ENCODE measurements at regions not wholly inside any gene's neighbourhood (a gene's known extent, or its start where the extent isn't known, plus 50 kb on each side); places are given as distances from the start of the nearest gene placed in this dataset.

DNA sequence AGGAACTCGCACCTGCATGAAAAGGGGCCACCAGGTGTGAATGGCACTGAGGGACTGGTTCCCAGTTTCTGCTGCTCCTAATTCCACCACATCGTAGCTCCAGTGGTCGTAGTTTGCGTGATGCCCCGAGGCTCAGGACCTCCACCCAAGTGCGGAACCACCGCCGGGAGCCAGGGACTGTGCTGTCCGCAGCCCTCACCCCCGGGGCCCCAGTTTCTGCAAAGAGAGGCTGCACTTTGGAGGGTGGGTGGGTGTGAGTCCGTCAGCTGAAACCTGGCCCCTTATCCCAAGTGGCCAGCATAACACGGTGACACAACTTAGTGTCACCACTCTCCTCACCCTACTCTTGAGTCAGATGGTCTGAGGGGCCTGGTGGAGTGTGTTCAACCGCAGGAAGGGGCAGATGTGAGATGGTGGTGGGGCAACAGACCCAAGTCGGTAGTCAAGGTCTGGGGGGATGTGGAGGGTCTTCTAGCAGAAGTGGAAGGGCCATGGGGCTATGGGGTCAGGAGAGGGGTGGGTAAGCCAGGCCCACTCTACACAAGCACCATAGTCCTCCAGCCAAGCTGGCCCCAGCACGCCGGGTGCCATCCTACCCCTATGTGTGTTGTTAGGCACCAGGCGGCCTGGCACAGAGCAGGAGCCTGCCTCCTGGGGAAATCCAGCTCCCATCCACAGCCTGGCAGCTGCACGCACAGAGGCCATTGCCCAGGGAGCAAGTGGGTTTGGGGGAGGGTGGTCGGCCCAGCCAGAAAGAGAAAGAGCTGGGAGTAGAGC lies 1301.6 kb downstream of the UQCRFS1 start:
- ChIA-PET CTCF (no interaction called here), POLR2A (no interaction called here), RAD21 (ENCODE audit: unreplicated experiment) (no interaction called here), SMC1A (ENCODE audit: uncharacterized antibody, unreplicated experiment) (no interaction called here)
- DNase-seq (ENCODE audit: low read depth, low spot score): no peak
- in situ Hi-C loops (cut with MboI): no loop called here
- no peak for ATAC-seq
- intact Hi-C loops (cut with micrococcal nuclease; ENCODE audit: unreplicated experiment): no loop called here
- H3K4me1 ChIP-seq (ENCODE audit: control insufficient read depth, insufficient read depth, low read length): no peaks in the 10 kb centered on the region
- H3K27ac ChIP-seq (ENCODE audit: control insufficient read depth, insufficient read depth): no peak overlapping the region
- FAIRE-seq: no peak
- no peak for TF ChIP-seq BACH1 (IDR thresholded peaks at IDR 0.05; ENCODE audit: borderline replicate concordance)
- TF ChIP-seq, protein P1, sequence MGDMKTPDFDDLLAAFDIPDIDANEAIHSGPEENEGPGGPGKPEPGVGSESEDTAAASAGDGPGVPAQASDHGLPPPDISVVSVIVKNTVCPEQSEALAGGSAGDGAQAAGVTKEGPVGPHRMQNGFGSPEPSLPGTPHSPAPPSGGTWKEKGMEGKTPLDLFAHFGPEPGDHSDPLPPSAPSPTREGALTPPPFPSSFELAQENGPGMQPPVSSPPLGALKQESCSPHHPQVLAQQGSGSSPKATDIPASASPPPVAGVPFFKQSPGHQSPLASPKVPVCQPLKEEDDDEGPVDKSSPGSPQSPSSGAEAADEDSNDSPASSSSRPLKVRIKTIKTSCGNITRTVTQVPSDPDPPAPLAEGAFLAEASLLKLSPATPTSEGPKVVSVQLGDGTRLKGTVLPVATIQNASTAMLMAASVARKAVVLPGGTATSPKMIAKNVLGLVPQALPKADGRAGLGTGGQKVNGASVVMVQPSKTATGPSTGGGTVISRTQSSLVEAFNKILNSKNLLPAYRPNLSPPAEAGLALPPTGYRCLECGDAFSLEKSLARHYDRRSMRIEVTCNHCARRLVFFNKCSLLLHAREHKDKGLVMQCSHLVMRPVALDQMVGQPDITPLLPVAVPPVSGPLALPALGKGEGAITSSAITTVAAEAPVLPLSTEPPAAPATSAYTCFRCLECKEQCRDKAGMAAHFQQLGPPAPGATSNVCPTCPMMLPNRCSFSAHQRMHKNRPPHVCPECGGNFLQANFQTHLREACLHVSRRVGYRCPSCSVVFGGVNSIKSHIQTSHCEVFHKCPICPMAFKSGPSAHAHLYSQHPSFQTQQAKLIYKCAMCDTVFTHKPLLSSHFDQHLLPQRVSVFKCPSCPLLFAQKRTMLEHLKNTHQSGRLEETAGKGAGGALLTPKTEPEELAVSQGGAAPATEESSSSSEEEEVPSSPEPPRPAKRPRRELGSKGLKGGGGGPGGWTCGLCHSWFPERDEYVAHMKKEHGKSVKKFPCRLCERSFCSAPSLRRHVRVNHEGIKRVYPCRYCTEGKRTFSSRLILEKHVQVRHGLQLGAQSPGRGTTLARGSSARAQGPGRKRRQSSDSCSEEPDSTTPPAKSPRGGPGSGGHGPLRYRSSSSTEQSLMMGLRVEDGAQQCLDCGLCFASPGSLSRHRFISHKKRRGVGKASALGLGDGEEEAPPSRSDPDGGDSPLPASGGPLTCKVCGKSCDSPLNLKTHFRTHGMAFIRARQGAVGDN (IDR thresholded peaks at IDR 0.05): no peak
- no peak for TF ChIP-seq RFX5 (IDR thresholded peaks at IDR 0.05; ENCODE audit: low read depth, low read length)
- TF ChIP-seq ZNF622 (IDR thresholded peaks at IDR 0.05): no peak
- no peak for TF ChIP-seq TCF3 (IDR thresholded peaks at IDR 0.05; ENCODE audit: borderline replicate concordance, insufficient read depth, low read depth, low read length)
- no peak for TF ChIP-seq GABPA (IDR thresholded peaks at IDR 0.05; ENCODE audit: low read depth)
- no peak for TF ChIP-seq NBN (IDR thresholded peaks at IDR 0.05)
- no peak for TF ChIP-seq CHD4 (IDR thresholded peaks at IDR 0.05)
- TF ChIP-seq, protein P2, sequence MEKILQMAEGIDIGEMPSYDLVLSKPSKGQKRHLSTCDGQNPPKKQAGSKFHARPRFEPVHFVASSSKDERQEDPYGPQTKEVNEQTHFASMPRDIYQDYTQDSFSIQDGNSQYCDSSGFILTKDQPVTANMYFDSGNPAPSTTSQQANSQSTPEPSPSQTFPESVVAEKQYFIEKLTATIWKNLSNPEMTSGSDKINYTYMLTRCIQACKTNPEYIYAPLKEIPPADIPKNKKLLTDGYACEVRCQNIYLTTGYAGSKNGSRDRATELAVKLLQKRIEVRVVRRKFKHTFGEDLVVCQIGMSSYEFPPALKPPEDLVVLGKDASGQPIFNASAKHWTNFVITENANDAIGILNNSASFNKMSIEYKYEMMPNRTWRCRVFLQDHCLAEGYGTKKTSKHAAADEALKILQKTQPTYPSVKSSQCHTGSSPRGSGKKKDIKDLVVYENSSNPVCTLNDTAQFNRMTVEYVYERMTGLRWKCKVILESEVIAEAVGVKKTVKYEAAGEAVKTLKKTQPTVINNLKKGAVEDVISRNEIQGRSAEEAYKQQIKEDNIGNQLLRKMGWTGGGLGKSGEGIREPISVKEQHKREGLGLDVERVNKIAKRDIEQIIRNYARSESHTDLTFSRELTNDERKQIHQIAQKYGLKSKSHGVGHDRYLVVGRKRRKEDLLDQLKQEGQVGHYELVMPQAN (conservative IDR thresholded peaks at IDR 0.05): no peak
- no peak for TF ChIP-seq NFYA (IDR thresholded peaks at IDR 0.05; ENCODE audit: borderline replicate concordance, low read depth, low read length)
- TF ChIP-seq BCL11A (IDR thresholded peaks at IDR 0.05; ENCODE audit: low read depth, low read length): no peak
- TF ChIP-seq TARDBP (IDR thresholded peaks at IDR 0.05; ENCODE audit: borderline replicate concordance): no peak
- TF ChIP-seq MTA3 (IDR thresholded peaks at IDR 0.05; ENCODE audit: borderline replicate concordance, low read length): no peak
- H3K9me3 ChIP-seq (replicated peaks; ENCODE audit: control insufficient read depth, insufficient read depth, low read length): no peaks in the 10 kb centered on the region; the same call in 2 of the 3 replicates
- H4K20me1 ChIP-seq (ENCODE audit: control insufficient read depth, insufficient read depth): no peaks in the 10 kb centered on the region
- H3K27me3 ChIP-seq (replicated peaks in 1 of 2; ENCODE audit: control insufficient read depth in 2 of 2, insufficient read depth in 2 of 2, low read length in 1 of 2): no peaks in the 10 kb centered on the region
- no peak overlapping the region for H3K4me3 ChIP-seq
- no peak overlapping the region for H3K9ac ChIP-seq (ENCODE audit: control insufficient read depth, insufficient read depth, low read length)
- H3K4me2 ChIP-seq (ENCODE audit: control insufficient read depth, insufficient read depth): no peak overlapping the region
- no TSS peak for BruUV-seq (replicated peaks)
- H3K36me3 ChIP-seq (ENCODE audit: control insufficient read depth in 2 of 2, insufficient read depth in 2 of 2, low read length in 1 of 2): no peaks in the 10 kb centered on the region
- 32% methylated on average over 19 of the region's 19 CpGs for WGBS (ENCODE audit: insufficient coverage, insufficient replicate concordance, low lambda C conversion rate, missing lambda C conversion rate)
- H2AFZ ChIP-seq (ENCODE audit: control insufficient read depth, low read depth, low read length): no peak overlapping the region
- H3K79me2 ChIP-seq (ENCODE audit: control insufficient read depth, insufficient read depth, low read length): no peaks in the 10 kb centered on the region
